GM21529 (cell line): ENCODE measurements at regions not wholly inside any gene's neighbourhood (a gene's known extent, or its start where the extent isn't known, plus 50 kb on each side); places are given as distances from the start of the nearest gene placed in this dataset.

ENCODE experiments used
- ATAC-seq: cut with Tn5 transposase; IDR thresholded peaks from one replicate; pipeline ENCODE4 v1.9.1; 2021; ENCODE audit not compliant: unreplicated experiment

DNA sequence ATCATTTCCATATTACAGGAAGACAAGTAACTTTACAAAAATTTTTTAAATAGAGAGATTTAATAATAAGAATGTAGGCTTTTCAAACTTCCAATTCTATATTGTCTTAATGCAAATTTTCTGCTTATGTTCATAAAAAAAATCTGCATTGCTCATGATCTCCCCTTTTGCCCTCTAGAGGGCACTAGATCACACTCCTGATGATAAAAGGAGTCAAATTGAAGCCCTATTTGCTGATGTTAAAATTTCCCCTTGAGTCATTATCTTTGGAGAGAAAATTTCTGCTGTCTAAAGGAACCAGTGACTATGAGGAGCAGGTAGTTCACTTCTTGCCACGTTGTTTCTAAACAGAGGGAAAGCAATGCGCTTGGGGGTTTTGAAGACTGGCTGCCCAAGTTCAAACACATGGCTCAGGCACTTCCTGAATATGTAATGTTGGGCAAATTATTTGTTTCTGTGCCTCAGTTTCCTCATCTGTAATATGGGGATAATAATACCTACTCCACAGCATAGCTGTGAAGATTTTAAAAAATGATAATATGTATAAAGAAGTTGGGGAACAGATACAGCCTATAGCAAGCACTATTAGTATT lies 874.2 kb downstream of the TFAP2A start:
- ATAC-seq = peak; percentile 76

- ATAC-seq = no peak
Observed at GRCh38 chr6:9540126-9540525, 874.7 kb downstream of the TFAP2A start.

DNA sequence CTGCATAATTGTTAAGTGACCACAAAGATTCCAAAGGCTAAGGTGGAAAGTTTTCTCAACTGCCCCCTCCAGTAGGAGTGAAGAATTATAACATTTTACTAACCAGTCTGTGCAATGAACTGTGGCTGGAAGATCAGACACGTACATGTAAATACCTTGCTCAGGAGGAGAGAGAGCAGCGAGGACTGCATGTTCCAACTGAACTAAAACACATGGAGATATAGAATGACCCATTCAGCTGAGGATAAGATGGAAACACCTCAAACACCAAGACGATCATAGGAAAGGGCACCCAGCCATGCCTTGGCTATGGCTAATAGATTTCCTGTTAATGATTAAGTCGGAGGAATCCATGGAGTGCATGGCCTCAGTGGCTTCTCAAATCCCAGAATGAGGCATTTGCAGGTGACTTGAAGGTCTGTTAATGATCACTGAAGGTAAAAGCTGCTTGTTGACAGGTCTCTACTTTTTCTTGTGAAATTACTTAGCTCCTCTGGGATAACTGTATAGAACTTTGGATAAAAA lies 875.6 kb downstream of the TFAP2A start:
- ATAC-seq = no peak

- no peak for ATAC-seq
Observed at GRCh38 chr6:9537381-9537780, 877.5 kb downstream of the TFAP2A start.

DNA sequence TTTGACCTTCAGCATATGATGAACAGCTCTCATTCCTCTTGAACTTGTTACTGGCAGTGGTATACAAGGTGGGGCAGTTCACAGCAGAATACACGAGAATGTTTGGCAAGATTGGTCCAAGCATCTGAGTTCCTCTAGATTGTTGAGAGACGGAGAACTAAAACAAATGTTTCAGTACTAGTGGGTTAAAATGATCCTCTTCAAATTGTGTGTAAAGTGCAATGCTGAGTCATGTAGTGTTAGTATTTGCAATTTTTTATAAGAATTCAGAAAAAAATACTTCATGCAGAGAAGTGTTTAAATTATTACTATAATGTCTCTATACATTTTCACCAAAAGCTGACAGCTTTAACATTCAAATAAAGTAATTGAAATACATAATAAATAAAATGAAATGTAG lies 879.8 kb downstream of the TFAP2A start:
- ATAC-seq = no peak

GRCh38 chr6:9532621-9533557 lies 882.0 kb downstream of the TFAP2A start:
- no peak for ATAC-seq

- no peak for ATAC-seq
Observed at GRCh38 chr6:9527679-9528286, 887.1 kb downstream of the TFAP2A start.

DNA sequence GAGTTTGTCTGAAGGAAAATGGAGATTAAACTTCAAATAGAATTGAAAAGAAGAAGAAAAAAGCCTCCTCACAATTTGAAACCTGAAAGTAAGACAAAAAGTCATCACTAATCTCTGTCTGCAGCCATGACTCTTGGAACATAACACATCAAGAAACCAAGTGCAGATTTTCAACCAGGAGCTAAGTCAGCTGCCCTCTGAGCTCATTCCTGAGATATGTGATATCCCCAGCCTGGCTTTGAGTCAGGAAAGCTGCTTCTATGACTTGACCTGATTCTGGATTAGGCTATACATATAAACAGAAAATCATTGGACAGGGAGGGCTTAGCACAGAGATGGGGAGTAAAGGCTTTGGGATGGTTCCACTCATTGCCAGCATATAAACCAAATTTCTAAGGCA lies 891.4 kb downstream of the TFAP2A start:
- no peak for ATAC-seq

DNA sequence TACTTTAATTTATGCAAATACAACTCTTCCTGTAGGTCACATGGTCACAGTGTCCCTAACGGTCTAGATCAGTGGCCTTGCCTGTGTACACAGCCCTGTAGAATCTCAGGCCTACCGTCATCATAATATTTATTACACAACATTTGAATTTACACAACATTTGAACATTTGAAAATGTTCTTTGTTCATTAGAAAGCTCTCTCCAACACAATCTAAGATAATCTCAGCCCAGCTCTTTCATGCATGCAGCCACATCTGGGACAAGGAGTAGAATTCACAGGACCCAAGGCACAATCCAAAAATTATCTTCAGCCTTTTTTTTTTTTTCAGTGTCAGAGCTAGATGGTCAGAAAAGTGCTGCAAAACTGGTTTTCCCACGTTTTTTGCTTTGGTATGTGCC lies 892.8 kb downstream of the TFAP2A start:
- no peak for ATAC-seq

DNA sequence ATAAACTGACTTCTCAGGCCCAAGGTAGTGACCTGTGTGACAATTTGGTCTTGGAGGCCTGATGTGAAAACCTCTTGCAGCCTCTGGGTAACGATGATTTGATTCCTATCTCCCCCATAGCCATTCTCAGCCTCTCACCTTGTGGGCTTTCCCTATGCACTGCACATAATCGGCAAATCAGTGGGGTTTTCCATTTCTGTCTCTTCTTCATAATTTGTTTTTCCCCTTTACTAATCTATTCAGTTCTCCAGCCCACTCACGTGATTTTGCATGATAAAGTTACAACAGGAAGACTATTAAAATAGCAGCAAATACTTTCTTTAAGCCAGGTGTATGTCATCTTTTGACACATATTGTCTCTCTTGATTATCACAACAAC lies 893.7 kb downstream of the TFAP2A start:
- ATAC-seq = peak; percentile 49

DNA sequence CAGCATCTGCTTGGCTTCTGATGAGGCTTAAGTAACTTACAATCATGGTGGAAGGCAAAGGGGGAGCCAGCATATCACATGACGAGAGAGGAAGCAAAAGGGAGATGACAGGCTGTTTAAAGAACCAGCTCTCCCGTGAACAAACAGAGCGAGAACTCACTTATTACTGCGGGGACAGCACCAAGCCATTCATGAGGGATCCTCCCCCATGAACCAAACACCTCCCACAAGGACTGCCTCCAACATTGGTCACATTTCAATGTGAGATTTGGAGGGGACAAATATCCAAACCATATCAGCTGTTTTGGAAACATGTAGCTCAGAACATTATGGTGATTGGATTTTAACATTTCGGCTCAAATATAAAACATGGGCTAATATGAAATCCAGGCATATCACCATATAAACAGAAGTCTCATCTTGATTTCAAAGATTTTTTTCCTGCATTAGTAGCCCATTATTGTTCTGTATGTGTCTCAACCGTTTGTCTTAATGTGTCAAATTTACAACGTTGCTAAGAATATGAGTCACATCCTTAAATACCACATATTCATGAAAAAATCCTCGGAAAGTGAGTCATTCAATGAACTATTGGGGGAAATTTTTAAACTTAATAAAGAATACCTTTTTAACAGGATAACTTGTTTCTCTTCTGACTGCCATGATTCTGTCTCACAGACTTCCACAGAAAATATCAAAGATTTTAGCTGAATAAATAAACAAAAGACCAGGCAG lies 894.3 kb downstream of the TFAP2A start:
- ATAC-seq = peak; percentile 62

DNA sequence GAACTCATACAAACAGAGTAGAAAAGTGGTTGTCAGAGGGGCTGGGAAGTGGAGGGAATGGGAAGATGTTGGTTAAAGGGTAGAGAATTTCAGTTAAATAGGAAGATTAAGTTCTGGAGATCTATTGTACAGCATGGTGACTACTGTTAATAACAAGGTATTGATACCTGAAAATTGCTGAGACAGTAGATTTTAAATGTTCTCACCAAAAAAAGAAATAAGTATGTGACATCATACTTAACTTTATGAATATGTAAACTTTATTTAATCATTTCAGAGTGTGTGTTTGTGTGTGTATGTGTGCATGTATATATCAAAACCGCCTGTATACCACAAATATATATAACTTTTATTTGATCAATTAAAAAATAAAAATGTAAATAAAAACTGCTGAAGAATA lies 896.4 kb downstream of the TFAP2A start:
- ATAC-seq = no peak

DNA sequence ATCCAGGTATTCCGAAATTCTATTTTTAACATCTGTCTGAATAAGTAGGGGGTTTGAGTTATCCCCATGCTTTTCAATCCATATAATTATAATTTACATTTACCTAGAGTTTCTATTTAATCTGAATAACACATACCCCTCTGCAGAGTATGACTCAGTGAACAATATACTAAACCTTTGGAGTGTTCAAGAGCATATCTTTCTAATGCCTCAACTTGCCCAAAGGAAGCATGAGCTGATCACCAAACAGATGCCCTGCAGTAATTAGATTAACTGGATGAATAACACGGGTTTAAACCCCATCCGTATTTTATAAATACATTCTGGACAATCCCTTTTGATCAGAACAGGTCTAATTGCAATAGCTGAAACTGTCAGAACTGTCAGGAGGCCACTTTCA lies 897.1 kb downstream of the TFAP2A start:
- no peak for ATAC-seq

DNA sequence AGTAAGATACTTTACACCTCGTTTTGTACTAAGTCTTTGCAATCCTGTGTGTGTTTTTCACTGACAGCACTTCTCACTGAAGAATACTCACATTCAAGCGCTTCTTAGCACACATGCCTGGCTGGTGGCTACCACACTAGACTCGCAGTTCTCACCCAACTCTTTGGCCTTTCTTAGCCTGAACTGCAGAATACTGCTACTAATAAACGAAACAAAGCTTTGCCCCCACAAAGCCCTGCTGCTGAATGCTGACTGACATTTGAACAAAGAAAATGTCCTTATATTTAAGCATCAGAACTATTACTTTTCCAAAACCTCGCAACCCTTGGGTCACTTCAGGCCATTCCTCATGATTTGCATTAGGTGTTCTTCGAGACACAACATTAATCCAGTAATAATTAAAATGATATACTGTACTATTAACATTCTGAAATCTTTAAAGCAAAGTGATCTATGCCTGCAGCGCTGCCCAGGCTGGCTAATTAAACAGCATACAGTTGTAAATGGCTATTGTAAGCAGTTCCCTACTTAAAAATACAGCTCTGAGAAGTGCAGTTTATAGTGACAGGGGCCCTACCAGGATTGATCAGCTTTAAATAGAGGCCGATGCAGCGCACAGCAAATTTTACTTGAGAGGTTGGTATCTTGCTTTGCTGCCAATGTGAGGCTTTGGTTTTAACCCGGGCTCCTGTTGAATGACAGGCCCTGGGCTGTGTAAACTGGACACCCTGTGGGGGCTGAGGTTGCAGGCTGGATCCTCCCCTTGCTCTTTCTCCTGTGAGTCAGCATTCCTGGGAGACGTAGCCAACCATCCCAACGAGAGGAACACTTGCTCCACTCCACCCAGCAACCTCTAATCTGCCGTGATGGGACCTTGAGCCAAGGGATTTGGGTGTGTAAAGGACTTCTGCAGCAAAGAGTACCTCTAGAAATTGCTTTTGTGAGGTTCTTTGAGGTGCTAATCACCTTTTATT lies 899.0 kb downstream of the TFAP2A start:
- ATAC-seq = no peak

- no peak for ATAC-seq
Observed at GRCh38 chr6:9514146-9514545, 900.7 kb downstream of the TFAP2A start.

- no peak for ATAC-seq
Observed at GRCh38 chr6:9511157-9511556, 903.7 kb downstream of the TFAP2A start.

- ATAC-seq = no peak
Observed at GRCh38 chr6:9507136-9507895, 907.6 kb downstream of the TFAP2A start.

DNA sequence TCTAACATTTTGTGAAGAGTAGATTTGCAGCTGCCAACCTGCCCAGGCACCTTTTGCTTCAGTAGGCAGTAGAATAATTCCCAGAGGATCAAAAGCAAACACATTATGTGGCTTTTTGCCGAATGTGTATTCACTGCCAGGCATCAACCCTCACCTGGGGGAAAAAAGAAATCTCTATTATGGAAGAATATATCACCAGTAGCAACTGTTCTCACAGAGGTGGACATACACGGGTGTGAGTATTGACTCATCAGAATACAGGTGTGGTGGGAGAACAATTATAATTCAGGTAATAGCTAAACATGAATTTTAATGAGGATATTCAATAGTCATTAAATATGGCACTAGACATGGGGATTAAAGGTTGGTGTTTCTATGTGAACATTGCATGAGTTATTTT lies 910.7 kb downstream of the TFAP2A start:
- ATAC-seq = no peak

- ATAC-seq = no peak
Observed at GRCh38 chr6:9503111-9503761, 911.6 kb downstream of the TFAP2A start.
